Endothelial cell (in vitro differentiated cells): ENCODE measurements at regions not wholly inside any gene's neighbourhood (a gene's known extent, or its start where the extent isn't known, plus 50 kb on each side); places are given as distances from the start of the nearest gene placed in this dataset. TPM values are rescaled to one million over a fixed set of nuclear protein-coding genes. Genes with fewer than 3 reads are reported as not detected.

Experiments
- DNase-seq: peaks from one replicate; pipeline ENCODE4 v3.0.0; 2021; ENCODE audit warnings: low spot score
- H3K27ac Mint-ChIP-seq: one replicate; pipeline ENCODE4 v1.8.0; 2021; ENCODE audit warnings: mixed read lengths, inconsistent platforms; ENCODE audit not compliant: unreplicated experiment
- H3K27me3 Mint-ChIP-seq: one replicate; pipeline ENCODE4 v1.8.0; 2021; ENCODE audit warnings: mild to moderate bottlenecking, moderate library complexity, mixed read lengths, inconsistent platforms; ENCODE audit not compliant: unreplicated experiment
- H3K36me3 Mint-ChIP-seq: one replicate; pipeline ENCODE4 v1.8.0; 2021; ENCODE audit warnings: mild to moderate bottlenecking, low read depth, mixed read lengths, inconsistent platforms; ENCODE audit not compliant: unreplicated experiment
- H3K4me1 Mint-ChIP-seq: one replicate; pipeline ENCODE4 v1.8.0; 2021; ENCODE audit warnings: mild to moderate bottlenecking, mixed read lengths, inconsistent platforms; ENCODE audit not compliant: unreplicated experiment
- H3K4me3 Mint-ChIP-seq: one replicate; pipeline ENCODE4 v1.8.0; 2021; ENCODE audit warnings: mild to moderate bottlenecking, mixed read lengths, inconsistent platforms; ENCODE audit not compliant: unreplicated experiment
- H3K9me3 Mint-ChIP-seq: one replicate; pipeline ENCODE4 v1.8.0; 2021; ENCODE audit warnings: mixed read lengths, inconsistent platforms; ENCODE audit not compliant: unreplicated experiment
- CTCF ChIP-seq: fragments of 200-600 bp; sonication (generic); IDR thresholded peaks from one replicate; pipeline ENCODE4 v1.5.0; 2021; ENCODE audit warnings: antibody characterized with exemption; ENCODE audit not compliant: unreplicated experiment
- microRNA-seq: library from miRNA; unstranded; fragments of <30 nt; microRNA quantifications from one replicate; pipeline ENCODE4, GENCODE V29; 2020; ENCODE audit not compliant: unreplicated experiment

DNA sequence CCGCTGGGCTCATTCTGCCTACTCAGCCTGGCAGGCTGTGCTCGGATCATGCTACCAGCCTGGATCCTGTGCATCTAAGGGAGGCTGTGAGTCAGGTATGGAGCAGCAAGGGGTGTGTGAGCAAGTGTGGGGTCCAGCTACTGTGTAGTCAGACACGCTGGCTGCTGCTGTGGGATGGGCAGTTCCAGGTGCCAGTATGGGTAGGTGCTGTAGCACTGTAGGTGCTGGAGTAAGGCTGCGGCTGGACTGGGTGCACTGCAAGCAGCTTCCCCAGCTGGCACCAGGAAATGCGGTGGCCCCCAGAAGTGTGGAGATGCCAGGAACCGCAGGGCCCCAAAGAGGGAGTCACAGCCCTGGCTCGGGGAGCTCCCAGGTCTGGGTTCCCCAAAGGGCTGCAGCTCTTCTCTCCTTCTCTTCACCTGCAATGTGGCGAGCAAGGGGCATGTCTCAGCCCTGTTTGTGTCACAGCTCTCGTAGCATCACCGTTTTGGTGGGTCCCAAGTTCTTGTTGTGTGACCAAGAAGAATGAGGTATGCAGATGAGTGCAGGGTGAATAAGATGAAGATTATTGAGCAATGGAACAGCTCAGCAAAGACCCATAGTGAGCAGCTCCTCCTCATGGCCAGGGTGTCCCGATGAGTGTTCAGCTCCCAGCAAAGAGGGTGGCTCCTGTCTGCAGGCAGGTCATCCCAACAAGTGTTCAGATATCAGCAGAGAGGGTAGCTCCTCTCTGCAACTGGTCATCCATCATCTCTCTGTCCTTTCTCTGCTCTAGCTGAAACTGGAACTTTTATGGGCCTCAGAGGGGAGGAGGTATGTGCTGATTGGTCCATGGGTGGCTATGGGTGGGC lies 462.9 kb downstream of the TBC1D22A start:
- H3K36me3 Mint-ChIP-seq: peaks cover 6% of the 10 kb centered on the region
- no peak overlapping the region for H3K27ac Mint-ChIP-seq
- peaks cover 29% of the 10 kb centered on the region for H3K9me3 Mint-ChIP-seq
- TF ChIP-seq CTCF: no peak
- H3K27me3 Mint-ChIP-seq: peaks cover 5% of the 10 kb centered on the region
- H3K4me3 Mint-ChIP-seq: no peak overlapping the region
- no peaks in the 10 kb centered on the region for H3K4me1 Mint-ChIP-seq
- no peak for DNase-seq

Small RNAs in the stretch of these regions (microRNA-seq; reads per million reads assigned to microRNA genes)
- not detected for gene MIR3201
- not detected for gene MIR3667
- not detected for gene MIR4535
